ENCODE measurements at regions not wholly inside any gene's neighbourhood (a gene's known extent, or its start where the extent isn't known, plus 50 kb on each side); places are given as distances from the start of the nearest gene placed in this dataset.
"Not testable (repeated sequence)": the region's sequence is repeated elsewhere in the genome, so short reads cannot be mapped to it uniquely, and the experiment has no call there.

DNA sequence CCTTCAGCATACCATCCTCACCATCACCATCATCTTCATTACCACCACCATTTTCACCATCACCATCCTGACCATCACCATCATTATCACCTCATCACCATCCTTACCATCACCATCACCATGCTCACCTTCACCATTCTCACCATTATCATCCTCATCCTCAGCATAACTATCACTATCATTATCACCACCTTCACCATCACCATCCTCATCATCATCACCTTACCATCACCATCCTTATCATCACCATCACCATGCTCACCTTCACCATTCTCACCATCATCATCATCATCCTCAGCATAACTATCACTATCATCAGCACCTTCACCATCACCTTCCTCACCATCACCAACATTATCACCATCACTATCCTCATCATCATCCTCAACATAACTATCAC, 360.4 kb downstream of the KCNJ18 start:
- not testable (repeated sequence) for TF ChIP-seq ARNT (IDR thresholded peaks at IDR 0.05); HDGF (IDR thresholded peaks at IDR 0.05; ENCODE audit: borderline replicate concordance); FOXK2 (IDR thresholded peaks at IDR 0.05); SP1 (IDR thresholded peaks at IDR 0.05); FOXM1 (IDR thresholded peaks at IDR 0.05; ENCODE audit: borderline replicate concordance); LEF1 (IDR thresholded peaks at IDR 0.05; ENCODE audit: borderline replicate concordance); ELF4 (IDR thresholded peaks at IDR 0.05); TARDBP (IDR thresholded peaks at IDR 0.05); L3MBTL2 (conservative IDR thresholded peaks at IDR 0.05); ZNF384 (IDR thresholded peaks at IDR 0.05); SUZ12 (IDR thresholded peaks at IDR 0.05); CTBP1 (IDR thresholded peaks at IDR 0.05; ENCODE audit: borderline replicate concordance); NFRKB (IDR thresholded peaks at IDR 0.05)
- TF ChIP-seq, protein P1, sequence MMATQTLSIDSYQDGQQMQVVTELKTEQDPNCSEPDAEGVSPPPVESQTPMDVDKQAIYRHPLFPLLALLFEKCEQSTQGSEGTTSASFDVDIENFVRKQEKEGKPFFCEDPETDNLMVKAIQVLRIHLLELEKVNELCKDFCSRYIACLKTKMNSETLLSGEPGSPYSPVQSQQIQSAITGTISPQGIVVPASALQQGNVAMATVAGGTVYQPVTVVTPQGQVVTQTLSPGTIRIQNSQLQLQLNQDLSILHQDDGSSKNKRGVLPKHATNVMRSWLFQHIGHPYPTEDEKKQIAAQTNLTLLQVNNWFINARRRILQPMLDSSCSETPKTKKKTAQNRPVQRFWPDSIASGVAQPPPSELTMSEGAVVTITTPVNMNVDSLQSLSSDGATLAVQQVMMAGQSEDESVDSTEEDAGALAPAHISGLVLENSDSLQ (IDR thresholded peaks at IDR 0.05), result not testable (repeated sequence)

All from HEK293T (cell line).